Caki2 (cell line): ENCODE measurements at regions not wholly inside any gene's neighbourhood (a gene's known extent, or its start where the extent isn't known, plus 50 kb on each side); places are given as distances from the start of the nearest gene placed in this dataset.

Source experiments
- DNase-seq: peaks from one replicate; pipeline ENCODE4 v3.0.0-alpha.2; 2015; ENCODE audit warnings: low read depth
- in situ Hi-C: cut with HindIII; loops from 2 replicates; pipeline ENCODE4 v1.10.0; 2016; ENCODE audit warnings: low sequenced_read_pairs, low pct_unique_long_range_greater_than_20kb, mixed read lengths

DNA sequence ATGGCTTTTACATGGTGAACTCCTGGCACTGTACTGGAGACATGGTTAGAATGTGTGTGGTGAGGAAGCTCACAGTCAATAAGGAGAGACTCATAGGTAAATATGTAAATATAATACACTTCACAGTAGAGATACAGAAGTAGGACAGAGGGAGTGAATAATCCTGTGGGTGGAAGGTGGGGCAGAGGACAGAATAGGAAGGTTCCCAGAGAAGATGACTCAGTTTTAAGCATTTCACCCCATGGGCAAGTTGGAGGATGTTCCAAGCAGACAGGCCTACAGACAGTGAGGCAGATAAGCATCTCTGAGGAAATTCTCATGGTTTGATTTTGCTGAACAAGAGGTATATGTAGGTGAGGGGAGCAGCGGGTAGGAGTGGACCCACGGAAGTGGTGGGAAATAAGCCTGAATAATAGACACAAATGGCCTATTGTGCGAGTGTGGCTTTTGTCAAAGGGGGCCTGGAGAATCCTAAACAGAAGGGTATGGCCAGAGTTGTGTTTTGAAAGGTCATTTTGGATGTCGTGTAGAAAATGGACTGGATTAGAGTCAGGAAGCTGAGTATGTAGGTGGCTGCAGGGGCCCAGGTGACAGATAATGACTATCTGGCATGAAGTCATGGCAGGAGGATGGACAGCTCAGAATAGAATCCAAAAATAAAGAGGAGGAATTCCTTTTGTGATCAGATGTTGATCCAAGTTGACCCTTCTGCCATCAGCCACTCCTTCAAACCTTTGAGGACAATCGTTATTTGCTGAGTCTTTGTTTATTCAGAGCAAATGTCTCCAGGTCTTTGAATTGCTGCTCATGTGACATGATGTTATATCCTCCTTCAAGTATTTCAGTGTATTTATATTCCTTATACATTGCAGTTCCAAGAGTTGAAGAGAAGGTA lies 97.3 kb upstream of the THRB start:
- no peak for DNase-seq
- in situ Hi-C loops = no loop called here

DNA sequence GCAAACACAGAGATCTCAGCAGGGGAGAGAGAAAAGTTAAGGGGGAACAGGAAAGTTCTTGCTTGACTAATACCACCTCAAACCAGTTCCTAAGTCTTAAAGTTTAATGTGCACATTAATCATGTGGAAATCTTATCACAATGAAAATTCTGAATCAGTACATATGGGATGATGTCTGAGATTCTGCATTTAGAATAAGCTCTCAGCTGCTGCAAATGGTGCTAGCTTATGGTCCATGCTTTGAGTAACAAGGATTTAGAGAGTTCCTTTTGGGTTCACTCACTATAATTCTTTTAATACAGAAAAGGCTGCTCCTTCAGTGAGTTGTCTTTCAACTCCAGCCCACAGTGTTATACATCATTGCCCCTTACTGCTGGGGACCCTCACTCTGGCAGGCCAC lies 99.5 kb upstream of the THRB start:
- DNase-seq = no peak
- in situ Hi-C loops = no loop called here

DNA sequence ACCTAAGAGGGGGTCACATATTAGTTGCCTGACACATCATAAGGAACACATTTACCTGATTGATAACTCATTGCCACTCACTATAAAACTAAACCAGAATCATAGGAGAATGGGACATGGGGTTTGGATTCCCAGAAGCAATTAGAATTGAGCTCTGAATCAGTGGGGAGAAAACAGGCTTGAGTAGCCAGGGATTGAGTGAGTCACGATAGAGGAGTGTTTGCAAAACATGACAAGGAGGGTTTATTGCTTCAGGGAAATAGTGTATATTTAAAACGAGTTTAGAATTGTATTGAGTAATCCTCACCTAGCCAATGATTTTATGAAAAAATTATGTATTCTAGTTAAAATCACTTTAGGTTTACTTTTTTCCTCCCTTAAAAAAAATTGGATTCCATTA lies 101.1 kb upstream of the THRB start:
- in situ Hi-C loops = no loop called here
- no peak for DNase-seq

DNA sequence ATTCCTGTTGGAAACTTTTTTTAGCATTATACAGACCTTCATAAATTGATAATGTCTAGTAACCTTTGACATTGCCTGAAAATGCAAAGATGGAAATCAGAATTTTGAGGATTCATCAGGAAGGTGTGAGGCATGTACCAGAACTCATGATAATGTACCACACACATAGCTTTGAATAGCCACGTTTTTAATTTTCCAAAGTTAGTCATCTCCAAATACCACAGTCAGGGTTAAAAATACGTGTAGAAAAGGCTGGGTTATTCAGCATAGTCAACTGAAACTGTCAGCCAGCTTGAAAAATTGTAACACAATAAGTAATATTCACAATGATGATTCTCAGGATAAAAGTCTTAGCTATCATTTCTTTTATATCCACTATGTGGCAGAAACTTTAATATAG lies 102.0 kb upstream of the THRB start:
- DNase-seq = no peak
- in situ Hi-C loops = no loop called here

DNA sequence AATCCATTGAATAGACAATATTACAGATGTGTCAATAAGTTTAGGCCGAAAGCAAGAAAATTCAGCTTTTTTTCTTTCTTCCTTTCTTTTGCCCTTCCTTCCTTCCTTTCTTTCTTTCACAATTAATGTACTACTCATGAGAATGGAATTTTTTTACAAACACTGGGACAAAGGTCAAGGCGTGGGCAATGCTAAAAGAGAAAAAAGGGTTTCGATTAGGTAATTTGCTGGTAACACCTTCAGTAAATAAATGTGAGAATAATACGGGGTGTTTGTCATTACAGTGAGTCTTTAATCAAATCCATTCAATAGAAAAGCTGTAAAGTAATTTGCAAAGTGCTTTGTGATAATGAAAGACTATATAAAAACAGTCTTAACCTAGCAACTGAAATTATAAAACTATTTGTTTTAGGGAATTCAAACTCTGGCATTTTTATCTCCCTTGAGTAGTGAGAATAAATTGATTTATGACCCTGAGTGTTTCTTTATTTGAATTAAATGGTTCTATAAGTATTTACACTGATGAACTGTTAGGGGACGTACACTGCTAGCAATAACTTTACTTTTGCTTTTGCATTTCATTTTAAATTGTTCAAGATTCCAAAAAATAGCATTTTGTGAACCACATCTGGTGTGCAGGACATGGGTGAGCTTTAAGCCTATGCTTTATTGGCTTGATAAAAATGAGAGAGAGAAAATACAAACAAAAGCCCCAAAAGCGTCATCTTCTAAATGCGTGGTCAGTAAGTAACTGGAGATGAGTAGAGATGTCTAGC lies 104.2 kb upstream of the THRB start:
- in situ Hi-C loops = no loop called here
- DNase-seq = peak; percentile 27

DNA sequence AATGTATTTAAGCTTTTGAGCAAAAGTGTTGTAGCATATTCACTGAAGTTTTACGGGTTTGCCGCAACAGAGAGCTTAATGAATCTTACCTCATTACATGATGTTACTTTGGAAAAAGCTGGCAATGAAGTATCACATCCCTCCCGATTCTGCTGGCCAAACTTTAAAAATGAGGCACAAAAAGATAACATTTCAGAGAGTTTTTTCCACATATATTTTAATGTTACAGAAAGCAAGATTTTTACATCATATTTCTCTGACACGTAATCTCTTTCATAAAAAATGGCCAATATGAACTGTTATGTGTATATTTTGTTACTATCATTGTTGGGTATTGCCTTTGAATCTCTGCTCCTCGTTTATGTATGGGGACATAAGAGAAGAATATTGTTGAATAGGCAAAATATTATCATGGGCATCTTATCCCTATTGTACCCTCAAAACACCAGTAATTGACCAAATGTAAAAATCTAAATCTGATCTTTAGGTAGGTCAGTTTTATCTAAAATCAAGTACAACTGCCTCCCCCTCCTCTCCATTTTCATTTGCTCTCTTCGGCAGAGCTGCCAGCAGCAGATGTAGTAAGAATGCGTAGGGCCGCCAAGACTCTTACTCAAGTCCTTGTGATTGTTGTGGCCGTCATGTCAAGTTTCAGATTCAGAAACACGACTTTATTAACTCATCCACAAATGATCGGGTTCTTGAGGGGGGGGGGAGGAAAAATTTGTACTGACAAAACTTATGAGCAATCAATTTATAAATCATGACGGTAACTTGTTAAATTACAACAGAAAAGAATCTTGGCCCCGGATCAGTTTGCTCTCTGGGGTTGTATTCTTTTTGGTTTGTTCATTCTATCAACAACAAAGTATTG lies 106.7 kb upstream of the THRB start:
- in situ Hi-C loops = no loop called here
- DNase-seq = no peak

DNA sequence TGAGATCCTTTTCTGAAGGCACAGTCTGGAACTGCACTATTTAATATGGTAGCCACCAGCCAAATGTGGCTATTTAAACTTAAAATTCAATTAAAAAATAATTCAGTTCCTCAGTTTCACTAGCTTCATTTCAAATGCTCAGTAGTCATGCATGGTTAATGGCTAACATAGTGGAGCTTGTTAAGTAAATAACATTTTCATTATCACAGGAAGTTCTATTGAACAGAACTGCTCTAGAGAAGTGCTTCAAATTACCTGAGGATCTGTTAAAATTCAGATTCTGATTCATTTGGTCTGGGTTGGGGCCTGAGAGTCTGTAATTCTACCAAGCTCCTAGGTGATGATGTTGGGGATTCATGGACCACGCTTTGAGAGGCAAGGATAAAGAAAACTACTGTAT lies 109.6 kb upstream of the THRB start:
- DNase-seq = no peak
- in situ Hi-C loops = no loop called here

DNA sequence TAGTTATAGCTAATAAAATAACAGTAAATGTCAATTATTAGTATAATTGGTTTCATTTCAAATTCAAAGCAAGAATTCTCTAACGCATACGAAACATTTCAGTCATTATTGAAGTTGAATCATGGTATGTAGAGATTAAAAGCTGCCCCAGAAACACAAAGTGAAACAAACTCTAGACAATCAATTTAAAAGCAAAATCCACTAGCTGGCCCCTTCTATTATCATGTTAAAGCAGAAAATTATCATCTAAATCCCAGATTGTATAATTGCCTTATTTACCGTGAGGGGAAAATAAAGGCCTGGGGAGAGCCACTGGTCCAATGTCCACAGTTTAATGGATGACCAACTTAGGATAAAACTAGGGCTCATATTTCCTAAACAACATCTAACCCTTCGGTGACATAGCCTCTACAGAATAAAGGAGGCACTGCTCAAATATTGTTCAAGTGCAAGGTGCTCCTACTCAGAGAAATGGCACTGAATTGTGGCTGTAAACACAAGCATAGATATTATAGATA lies 110.9 kb upstream of the THRB start:
- in situ Hi-C loops = no loop called here
- no peak for DNase-seq

DNA sequence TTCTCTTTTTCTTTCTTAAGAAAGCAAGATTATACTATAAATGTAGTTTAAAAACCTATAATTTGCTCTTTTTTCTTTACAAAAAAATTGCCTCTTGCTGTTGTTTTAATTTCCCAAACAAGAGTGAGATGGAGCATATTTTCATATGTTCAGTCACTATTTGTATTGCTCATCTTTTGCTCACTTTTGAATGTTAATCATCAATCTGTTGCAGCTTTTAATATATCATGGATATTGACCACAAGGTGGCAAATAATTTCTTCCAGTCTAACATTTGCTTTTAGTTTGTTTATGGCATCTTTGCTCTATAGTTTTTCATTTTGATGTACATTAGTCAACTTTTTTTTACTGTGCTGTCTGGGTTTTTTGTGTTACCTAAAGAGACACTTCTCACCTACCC lies 112.6 kb upstream of the THRB start:
- DNase-seq = no peak
- in situ Hi-C loops = no loop called here

DNA sequence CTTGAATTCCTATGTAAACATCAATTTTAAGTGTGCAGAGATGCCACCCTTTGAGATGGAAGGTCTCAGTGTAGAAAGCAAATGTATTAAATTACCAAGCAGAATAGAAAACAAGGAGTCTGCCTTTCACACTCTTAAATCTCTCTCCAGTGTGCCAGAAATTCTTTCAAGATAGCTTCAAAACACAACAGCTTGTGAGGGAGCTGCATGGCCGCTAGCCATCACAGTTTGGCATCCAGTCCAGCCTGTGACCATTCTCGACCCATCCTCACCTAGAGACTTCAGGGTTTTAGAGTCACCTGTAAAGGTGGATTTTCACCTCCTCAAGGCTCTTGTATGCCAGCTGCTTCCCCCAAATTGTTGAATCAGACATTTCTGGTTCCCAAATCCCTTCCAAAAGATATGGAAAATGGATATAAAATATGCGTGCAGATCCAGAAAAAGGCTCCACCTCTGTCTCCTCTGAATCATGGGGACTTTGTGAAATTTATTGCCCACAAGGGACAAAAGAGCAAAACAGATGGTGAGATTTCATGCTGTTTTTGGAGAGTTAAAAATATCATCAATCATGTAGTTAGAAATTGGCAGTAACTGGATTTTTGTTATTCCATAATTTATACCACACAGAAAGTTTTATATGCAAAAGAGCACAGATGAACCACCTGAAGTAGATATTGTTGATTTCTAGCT lies 114.2 kb upstream of the THRB start:
- in situ Hi-C loops = no loop called here
- DNase-seq = no peak

DNA sequence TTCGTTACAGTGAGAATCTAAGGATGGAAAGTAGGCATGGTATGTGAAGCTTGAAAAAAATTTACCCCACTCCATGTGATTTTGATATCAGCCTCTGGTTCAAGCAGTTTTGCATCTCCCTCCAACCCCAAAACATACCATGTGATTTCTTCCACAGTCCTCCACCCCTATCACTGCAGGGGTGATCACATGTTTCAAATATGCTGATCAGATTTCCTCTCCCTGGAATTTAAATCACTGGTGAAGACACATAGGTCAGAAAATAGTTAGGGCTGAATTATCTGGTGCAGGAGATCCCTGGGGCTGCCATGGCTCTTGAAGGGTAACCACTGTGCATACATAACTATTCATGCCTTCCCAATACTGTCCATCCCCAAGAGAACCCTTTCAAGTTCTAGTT lies 119.7 kb upstream of the THRB start:
- in situ Hi-C loops = no loop called here

DNA sequence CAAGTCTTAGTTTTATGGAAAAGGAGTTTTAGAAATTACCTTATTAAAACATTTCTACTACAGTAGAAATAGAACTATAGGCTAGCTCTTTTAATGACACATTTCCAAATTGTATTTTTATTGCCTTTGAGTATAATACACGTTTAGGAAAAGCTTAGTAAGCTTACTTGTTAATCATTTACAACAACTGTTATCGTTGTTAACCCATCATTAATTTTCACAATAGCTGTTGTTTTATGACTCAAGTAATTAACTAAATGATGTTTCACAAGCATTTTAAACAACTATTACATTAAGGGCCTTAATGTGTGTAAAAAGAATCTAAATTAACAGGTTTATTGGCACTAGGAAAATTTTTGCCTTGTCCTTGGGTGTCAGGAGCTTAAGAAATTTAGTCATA lies 120.5 kb upstream of the THRB start:
- DNase-seq = peak; percentile 9
- in situ Hi-C loops = no loop called here

More for the DNA sequence above, 119.7 kb upstream of the THRB start:
- no peak for DNase-seq

DNA sequence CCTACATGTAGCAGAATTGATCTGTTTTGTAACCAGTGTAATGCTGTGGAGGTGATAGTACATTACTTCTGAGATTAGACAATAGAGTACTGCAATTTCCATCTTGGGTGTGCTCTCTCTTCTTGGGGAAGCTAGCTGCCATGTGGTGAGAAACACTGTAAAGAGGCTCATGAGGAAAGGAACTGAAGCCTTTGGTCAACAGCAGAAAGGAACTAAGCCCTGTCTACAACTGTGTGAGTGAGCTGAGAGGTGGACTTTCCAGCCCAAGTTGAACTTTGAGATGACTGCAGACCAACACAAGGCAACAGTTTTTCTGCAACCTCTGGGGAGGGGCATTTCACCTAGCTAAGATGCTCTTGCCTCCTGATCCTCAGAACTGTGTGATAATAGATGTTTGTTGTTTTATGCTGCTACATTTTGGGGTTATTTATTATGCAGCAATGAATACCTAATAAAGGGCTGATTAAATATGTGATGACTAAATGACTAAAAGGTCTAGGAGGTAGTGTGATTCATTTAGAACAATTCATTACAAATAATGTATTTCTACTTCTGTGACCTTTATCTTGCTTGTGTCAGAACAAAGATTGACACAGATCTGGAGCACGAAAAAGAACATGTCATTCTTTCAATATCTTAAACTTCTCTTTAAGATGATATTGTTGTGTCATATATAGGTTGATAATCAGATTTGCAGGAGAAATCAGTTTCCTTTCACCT lies 121.6 kb upstream of the THRB start:
- in situ Hi-C loops = no loop called here
- DNase-seq = no peak

DNA sequence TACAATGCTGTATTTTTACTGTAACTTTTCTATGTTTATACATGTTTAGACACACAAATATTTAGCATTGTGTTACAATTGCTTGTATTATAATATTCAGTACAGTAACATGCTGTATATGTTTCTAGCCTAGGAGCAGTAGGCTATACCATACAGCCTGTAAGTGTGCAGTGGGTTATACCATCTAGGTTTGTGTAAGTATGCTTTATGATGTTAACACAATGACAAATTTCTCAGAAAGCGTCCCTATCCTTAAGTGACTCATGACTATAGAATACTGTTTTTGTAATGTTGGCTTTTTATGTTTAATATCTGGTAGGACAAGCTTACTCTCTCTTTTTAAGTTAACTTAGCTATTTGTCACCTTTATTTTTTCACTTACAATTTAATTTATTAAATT lies 127.5 kb upstream of the THRB start:
- in situ Hi-C loops = no loop called here
- DNase-seq = no peak

DNA sequence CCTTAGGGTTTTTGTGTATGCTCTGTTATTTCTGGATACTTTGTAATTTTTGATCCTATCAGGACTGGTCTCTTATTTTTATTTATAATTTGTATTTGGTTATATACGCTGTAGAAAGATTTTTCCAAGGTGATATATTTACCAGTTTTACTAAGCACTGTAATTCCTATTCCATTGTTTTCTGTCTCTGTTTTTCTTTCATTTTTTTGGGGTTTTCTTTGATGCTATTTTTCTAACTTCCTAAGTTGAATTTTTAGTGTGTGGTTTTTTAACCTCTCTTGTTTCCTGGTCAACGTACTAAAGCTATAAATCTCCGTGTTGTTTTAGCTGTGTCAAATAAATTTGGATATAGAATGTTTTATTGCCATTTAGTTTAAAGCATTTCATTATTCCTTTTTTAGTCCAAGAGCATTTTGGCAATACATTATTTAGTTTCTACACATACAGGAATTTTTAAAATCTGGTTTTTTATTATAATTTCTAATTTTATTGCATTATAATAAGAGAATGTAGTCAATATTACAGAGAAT lies 128.1 kb upstream of the THRB start:
- DNase-seq = no peak

DNA sequence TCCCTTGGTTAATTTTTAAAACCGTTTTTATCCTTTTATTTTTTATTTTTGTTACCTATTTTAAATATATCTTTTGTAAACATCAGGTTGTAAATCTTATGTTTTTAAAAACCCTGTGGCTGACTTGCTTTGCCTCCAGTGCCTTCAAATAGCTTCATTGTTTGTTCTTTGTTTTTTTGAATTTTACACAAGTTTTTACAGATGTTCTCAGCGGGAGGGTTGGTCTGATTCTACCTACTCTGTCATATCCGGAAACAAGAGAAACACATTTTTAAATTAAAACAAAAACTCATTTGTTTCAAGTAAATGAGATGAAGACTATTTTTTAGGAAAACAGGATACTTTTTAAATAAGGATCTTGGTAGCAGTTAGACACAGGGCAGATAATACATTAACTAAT lies 129.0 kb upstream of the THRB start:
- no peak for DNase-seq
- in situ Hi-C loops = no loop called here

More for the DNA sequence above, 128.1 kb upstream of the THRB start:
- in situ Hi-C loops = no loop called here

DNA sequence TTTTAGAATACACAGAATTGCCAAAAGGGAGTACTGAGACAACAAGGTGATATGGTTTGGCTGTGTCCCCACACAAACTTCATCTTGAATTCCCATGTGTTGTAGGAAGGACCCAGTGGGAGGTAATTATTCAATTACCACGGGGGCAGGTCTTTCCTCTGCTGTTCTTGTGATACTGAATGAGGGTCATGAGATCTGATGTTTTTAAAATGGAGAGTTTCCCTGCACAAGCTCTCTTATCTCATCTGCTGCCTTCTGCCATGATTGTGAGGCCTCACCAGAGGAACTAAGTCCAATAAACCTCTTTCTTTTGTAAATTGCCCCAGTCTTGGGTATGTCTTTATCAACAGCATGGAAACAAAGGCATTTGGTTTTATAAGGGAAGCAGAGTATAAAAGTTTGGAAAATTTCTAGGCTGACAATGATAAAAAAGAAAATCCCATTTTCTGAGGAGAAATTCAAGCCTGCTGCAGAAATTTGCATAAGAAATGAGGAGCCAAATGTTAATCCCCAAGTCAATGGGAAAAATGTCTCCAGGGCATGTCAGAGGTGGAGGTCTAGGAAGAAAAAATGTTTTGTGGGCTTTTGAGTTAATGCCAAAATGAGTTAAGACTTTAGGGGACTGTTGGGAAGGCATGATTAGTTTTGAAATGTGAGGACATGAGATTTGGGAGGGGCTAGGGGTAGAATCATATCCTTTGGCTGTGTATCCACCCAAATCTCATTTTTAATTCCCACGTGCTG lies 130.5 kb upstream of the THRB start:
- DNase-seq = no peak
- in situ Hi-C loops = no loop called here
